ENCODE measurements at regions not wholly inside any gene's neighbourhood (a gene's known extent, or its start where the extent isn't known, plus 50 kb on each side); places are given as distances from the start of the nearest gene placed in this dataset.

GRCh38 chr7:113367041-113367586, 248.8 kb upstream of the SMIM30 start:
- Histone ChIP-seq H3K9ac (ENCODE audit: low read depth, low read length, poor library complexity, severe bottlenecking) (no peak overlapping the region), H3K27me3 (ENCODE audit: insufficient read depth, low read length, poor library complexity, severe bottlenecking) (no peaks in the 10 kb centered on the region), H3F3A (ENCODE audit: low read depth) (no peaks in the 10 kb centered on the region), H3K4me1 (ENCODE audit: insufficient read depth, low read length, poor library complexity, severe bottlenecking) (no peaks in the 10 kb centered on the region), H3K9me2 (replicated peaks; ENCODE audit: low read depth, low read length) (no peaks in the 10 kb centered on the region), H2AFZ (ENCODE audit: low read length) (no peak overlapping the region), H3K79me2 (ENCODE audit: insufficient read depth, low read length) (no peaks in the 10 kb centered on the region), H3K9me3 (ENCODE audit: insufficient read depth, low read depth, low read length) (no peaks in the 10 kb centered on the region), H3K4me3 (ENCODE audit: low read length, poor library complexity, severe bottlenecking) (no peak overlapping the region), H4K20me1 (ENCODE audit: insufficient read depth, low read length, poor library complexity, severe bottlenecking) (no peaks in the 10 kb centered on the region), H3K4me2 (ENCODE audit: low read depth, low read length, poor library complexity, severe bottlenecking) (no peak overlapping the region), H3K36me3 (ENCODE audit: insufficient read depth, low read length) (no peaks in the 10 kb centered on the region)
- TF ChIP-seq EZH2phosphoT487 (IDR thresholded peaks at IDR 0.05; ENCODE audit: borderline replicate concordance) (no peak), CTCF (conservative IDR thresholded peaks at IDR 0.05; ENCODE audit: low read length) (no peak)

GRCh38 chr7:113366122-113366521, 247.8 kb upstream of the SMIM30 start:
- Histone ChIP-seq H3K36me3 (ENCODE audit: insufficient read depth, low read length) (no peaks in the 10 kb centered on the region), H3K79me2 (ENCODE audit: insufficient read depth, low read length) (no peaks in the 10 kb centered on the region), H3K9ac (ENCODE audit: low read depth, low read length, poor library complexity, severe bottlenecking) (no peak overlapping the region), H3K9me3 (ENCODE audit: insufficient read depth, low read depth, low read length) (no peaks in the 10 kb centered on the region), H4K20me1 (ENCODE audit: insufficient read depth, low read length, poor library complexity, severe bottlenecking) (no peaks in the 10 kb centered on the region), H3K4me1 (ENCODE audit: insufficient read depth, low read length, poor library complexity, severe bottlenecking) (no peaks in the 10 kb centered on the region), H3K9me2 (replicated peaks; ENCODE audit: low read depth, low read length) (no peaks in the 10 kb centered on the region), H3F3A (ENCODE audit: low read depth) (no peaks in the 10 kb centered on the region), H3K4me2 (ENCODE audit: low read depth, low read length, poor library complexity, severe bottlenecking) (no peak overlapping the region), H3K4me3 (ENCODE audit: low read length, poor library complexity, severe bottlenecking) (no peak overlapping the region), H3K27me3 (ENCODE audit: insufficient read depth, low read length, poor library complexity, severe bottlenecking) (no peaks in the 10 kb centered on the region), H2AFZ (ENCODE audit: low read length) (no peak overlapping the region)
- TF ChIP-seq CTCF (conservative IDR thresholded peaks at IDR 0.05; ENCODE audit: low read length) (no peak), EZH2phosphoT487 (IDR thresholded peaks at IDR 0.05; ENCODE audit: borderline replicate concordance) (no peak)

- TF ChIP-seq CTCF (conservative IDR thresholded peaks at IDR 0.05; ENCODE audit: low read length) (no peak), EZH2phosphoT487 (IDR thresholded peaks at IDR 0.05; ENCODE audit: borderline replicate concordance) (no peak)
- Histone ChIP-seq H3K36me3 (ENCODE audit: insufficient read depth, low read length) (no peaks in the 10 kb centered on the region), H2AFZ (ENCODE audit: low read length) (no peak overlapping the region)
Observed at GRCh38 chr7:113349339-113349738, 231.0 kb upstream of the SMIM30 start.

More at GRCh38 chr7:113349339-113349738, 231.0 kb upstream of the SMIM30 start:
- H3K9ac ChIP-seq (ENCODE audit: low read depth, low read length, poor library complexity, severe bottlenecking), result no peak overlapping the region
- no peaks in the 10 kb centered on the region for H3K9me3 ChIP-seq (ENCODE audit: insufficient read depth, low read depth, low read length)
- no peak overlapping the region for H3K4me3 ChIP-seq (ENCODE audit: low read length, poor library complexity, severe bottlenecking)
- no peaks in the 10 kb centered on the region for H3K79me2 ChIP-seq (ENCODE audit: insufficient read depth, low read length)
- no peaks in the 10 kb centered on the region for H3K27me3 ChIP-seq (ENCODE audit: insufficient read depth, low read length, poor library complexity, severe bottlenecking)
- no peak overlapping the region for H3K4me2 ChIP-seq (ENCODE audit: low read depth, low read length, poor library complexity, severe bottlenecking)
- H3K4me1 ChIP-seq (ENCODE audit: insufficient read depth, low read length, poor library complexity, severe bottlenecking), result no peaks in the 10 kb centered on the region
- no peaks in the 10 kb centered on the region for H3F3A ChIP-seq (ENCODE audit: low read depth)
- H4K20me1 ChIP-seq (ENCODE audit: insufficient read depth, low read length, poor library complexity, severe bottlenecking), result no peaks in the 10 kb centered on the region
- no peaks in the 10 kb centered on the region for H3K9me2 ChIP-seq (replicated peaks; ENCODE audit: low read depth, low read length)
